AG20443 (cell line): ENCODE measurements at regions not wholly inside any gene's neighbourhood (a gene's known extent, or its start where the extent isn't known, plus 50 kb on each side); places are given as distances from the start of the nearest gene placed in this dataset.

ENCODE experiments used
- DNase-seq: peaks from one replicate; pipeline ENCODE4 v3.0.0; 2012; ENCODE audit warnings: low spot score, mixed read lengths

GRCh38 chr18:72086421-72086820 is 457.7 kb downstream of the CBLN2 start:
- no peak for DNase-seq

- DNase-seq = no peak
Observed at GRCh38 chr18:72075040-72075439, 469.1 kb downstream of the CBLN2 start.

GRCh38 chr18:72063001-72063400 is 481.1 kb downstream of the CBLN2 start:
- DNase-seq = no peak

- no peak for DNase-seq
Observed at GRCh38 chr18:72058851-72059250, 485.3 kb downstream of the CBLN2 start.

GRCh38 chr18:72056171-72056570 is 488.0 kb downstream of the CBLN2 start:
- no peak for DNase-seq

GRCh38 chr18:72041313-72042032 is 502.7 kb downstream of the CBLN2 start:
- no peak for DNase-seq

GRCh38 chr18:72013427-72013850 is 530.7 kb downstream of the CBLN2 start:
- DNase-seq = no peak

GRCh38 chr18:71998547-71999097 is 545.5 kb downstream of the CBLN2 start:
- no peak for DNase-seq

GRCh38 chr18:71995904-71996465 is 548.2 kb downstream of the CBLN2 start:
- no peak for DNase-seq

- DNase-seq = no peak
Observed at GRCh38 chr18:71994273-71994672, 549.9 kb downstream of the CBLN2 start.

GRCh38 chr18:71989616-71990015 is 554.5 kb downstream of the CBLN2 start:
- no peak for DNase-seq

- no peak for DNase-seq
Observed at GRCh38 chr18:71986351-71987050, 557.6 kb downstream of the CBLN2 start.

GRCh38 chr18:71976744-71977143 is 567.4 kb downstream of the CBLN2 start:
- no peak for DNase-seq

- DNase-seq = no peak
Observed at GRCh38 chr18:71966791-71967190, 577.4 kb downstream of the CBLN2 start.

- DNase-seq = no peak
Observed at GRCh38 chr18:71958605-71959004, 585.5 kb downstream of the CBLN2 start.

GRCh38 chr18:71951001-71951400 is 593.1 kb downstream of the CBLN2 start:
- no peak for DNase-seq

- DNase-seq = no peak
Observed at GRCh38 chr18:71942433-71942832, 601.7 kb downstream of the CBLN2 start.

- no peak for DNase-seq
Observed at GRCh38 chr18:71939483-71939882, 604.7 kb downstream of the CBLN2 start.

GRCh38 chr18:71936744-71937143 is 607.4 kb downstream of the CBLN2 start:
- no peak for DNase-seq

- DNase-seq = no peak
Observed at GRCh38 chr18:71919211-71919610, 624.9 kb downstream of the CBLN2 start.

- DNase-seq = no peak
Observed at GRCh38 chr18:71913641-71914040, 630.5 kb downstream of the CBLN2 start.

- DNase-seq = no peak
Observed at GRCh38 chr18:71902482-71902881, 641.7 kb downstream of the CBLN2 start.
